SK-N-SH treated with all-trans-retinoic acid at 6 μM for 48 hours (cell line): ENCODE measurements at regions not wholly inside any gene's neighbourhood (a gene's known extent, or its start where the extent isn't known, plus 50 kb on each side); places are given as distances from the start of the nearest gene placed in this dataset.

Experiments
- ATAC-seq: fragments of 200-7000 bp; cut with Tn5 transposase; 3 replicates; pipeline ENCODE4 v1.9.1; 2020; ENCODE audit warnings: mild to moderate bottlenecking, moderate library complexity
- BACH2 ChIP-seq: fragments of 250-450 bp; sonication (Bioruptor Pico); IDR thresholded peaks from 2 replicates; pipeline ENCODE4 v1.9.0; 2021; ENCODE audit warnings: mild to moderate bottlenecking, borderline replicate concordance
- CSDC2 ChIP-seq: fragments of 250-450 bp; sonication (Bioruptor Pico); IDR thresholded peaks from 2 replicates; pipeline ENCODE4 v1.5.0; 2020; ENCODE audit warnings: mild to moderate bottlenecking, moderate library complexity
- ESRRG ChIP-seq: fragments of 250-450 bp; sonication (Bioruptor Pico); IDR thresholded peaks from 2 replicates; pipeline ENCODE4 v1.6.1; 2021; ENCODE audit warnings: mild to moderate bottlenecking
- GLIS3 ChIP-seq: fragments of 250-450 bp; sonication (Bioruptor Pico); IDR thresholded peaks from 2 replicates; pipeline ENCODE4 v1.5.0; 2020; ENCODE audit warnings: mild to moderate bottlenecking, moderate library complexity
- ISL1 ChIP-seq: fragments of 250-450 bp; sonication (Bioruptor Pico); IDR thresholded peaks from 2 replicates; pipeline ENCODE4 v2.1.2; 2022; ENCODE audit warnings: mild to moderate bottlenecking, moderate library complexity
- OSR1 ChIP-seq: fragments of 250-450 bp; sonication (Bioruptor Pico); IDR thresholded peaks from 2 replicates; pipeline ENCODE4 v1.8.0; 2022; ENCODE audit warnings: moderate library complexity, mild to moderate bottlenecking, inconsistent platforms
- PPARA ChIP-seq: fragments of 250-450 bp; sonication (Bioruptor Pico); IDR thresholded peaks from 2 replicates; pipeline ENCODE4 v1.5.0; 2020; ENCODE audit warnings: mild to moderate bottlenecking, borderline replicate concordance
- RARB ChIP-seq: fragments of 250-450 bp; sonication (Bioruptor Pico); IDR thresholded peaks from 2 replicates; pipeline ENCODE4 v1.8.0; 2021; ENCODE audit warnings: mild to moderate bottlenecking, moderate library complexity
- TCF4 ChIP-seq: fragments of 250-450 bp; sonication (Bioruptor Pico); IDR thresholded peaks from 2 replicates; pipeline ENCODE4 v1.8.0; 2021; ENCODE audit warnings: mild to moderate bottlenecking, moderate library complexity, borderline replicate concordance
- ZC3H10 ChIP-seq: fragments of 250-450 bp; sonication (Bioruptor Pico); IDR thresholded peaks from 2 replicates; pipeline ENCODE4 v1.5.1; 2021; ENCODE audit warnings: mild to moderate bottlenecking, moderate library complexity
- ZFP3 ChIP-seq: fragments of 250-450 bp; sonication (Bioruptor Pico); IDR thresholded peaks from 2 replicates; pipeline ENCODE4 v1.5.0; 2020; ENCODE audit warnings: mild to moderate bottlenecking, moderate library complexity
- ZFP30 ChIP-seq: fragments of 450-650 bp; formaldehyde crosslinking; IDR thresholded peaks from 2 replicates; pipeline ENCODE4 v1.5.0; 2022; ENCODE audit warnings: mild to moderate bottlenecking, moderate library complexity
- ZNF565 ChIP-seq: fragments of 450-650 bp; formaldehyde crosslinking; conservative IDR thresholded peaks from 2 replicates; pipeline ENCODE4 v1.5.0; 2020; ENCODE audit warnings: low read depth, mild to moderate bottlenecking, moderate library complexity
- ZNF8 ChIP-seq: fragments of 450-650 bp; formaldehyde crosslinking; IDR thresholded peaks from 2 replicates; pipeline ENCODE4 v1.5.0; 2020; ENCODE audit warnings: mild to moderate bottlenecking, moderate library complexity
- TF ChIP-seq, protein P1 (sequence below): fragments of 250-450 bp; sonication (Bioruptor Pico); IDR thresholded peaks from 2 replicates; pipeline ENCODE4 v1.5.1; 2020; ENCODE audit warnings: low read depth, mild to moderate bottlenecking, moderate library complexity
- TF ChIP-seq, protein P2 (sequence below): fragments of 250-450 bp; sonication (Bioruptor Pico); IDR thresholded peaks from 2 replicates; pipeline ENCODE4 v1.5.0; 2020; ENCODE audit warnings: mild to moderate bottlenecking, moderate library complexity
- TF ChIP-seq, protein P3 (sequence below): fragments of 250-450 bp; sonication (Bioruptor Pico); IDR thresholded peaks from 2 replicates; pipeline ENCODE4 v1.5.1; 2021; ENCODE audit warnings: mild to moderate bottlenecking, moderate library complexity

DNA sequence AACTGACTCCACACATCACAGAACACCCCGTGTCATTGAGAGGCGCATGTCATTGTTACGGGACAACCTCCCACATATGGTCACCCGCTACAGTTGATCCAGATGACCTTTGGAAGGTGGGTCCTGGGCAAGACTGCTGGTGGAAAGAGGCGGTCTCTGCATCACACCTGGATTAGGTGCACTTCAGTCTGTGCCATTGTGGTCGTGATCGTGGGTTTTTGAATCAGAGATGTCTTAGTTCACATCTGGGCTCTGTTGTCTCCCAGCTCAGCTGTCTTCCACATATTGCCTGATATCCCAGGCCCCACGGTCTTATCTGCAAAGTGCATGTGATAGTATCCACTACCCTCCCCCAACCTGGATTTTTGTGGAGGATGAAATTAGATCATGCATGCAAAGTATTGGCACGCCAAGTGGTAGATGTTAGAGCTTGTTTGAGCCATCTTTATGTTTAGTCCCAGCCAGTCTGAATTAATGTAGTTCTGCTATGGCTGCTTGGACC, 208.7 kb upstream of the FOXN3 start:
- TF ChIP-seq OSR1 (CRISPR knock-in tag) (no peak), ZC3H10 (no peak)
- no peak for ATAC-seq

GRCh38 chr14:89625244-89625713, 208.2 kb upstream of the FOXN3 start:
- no peak for ATAC-seq
- TF ChIP-seq, protein P1, sequence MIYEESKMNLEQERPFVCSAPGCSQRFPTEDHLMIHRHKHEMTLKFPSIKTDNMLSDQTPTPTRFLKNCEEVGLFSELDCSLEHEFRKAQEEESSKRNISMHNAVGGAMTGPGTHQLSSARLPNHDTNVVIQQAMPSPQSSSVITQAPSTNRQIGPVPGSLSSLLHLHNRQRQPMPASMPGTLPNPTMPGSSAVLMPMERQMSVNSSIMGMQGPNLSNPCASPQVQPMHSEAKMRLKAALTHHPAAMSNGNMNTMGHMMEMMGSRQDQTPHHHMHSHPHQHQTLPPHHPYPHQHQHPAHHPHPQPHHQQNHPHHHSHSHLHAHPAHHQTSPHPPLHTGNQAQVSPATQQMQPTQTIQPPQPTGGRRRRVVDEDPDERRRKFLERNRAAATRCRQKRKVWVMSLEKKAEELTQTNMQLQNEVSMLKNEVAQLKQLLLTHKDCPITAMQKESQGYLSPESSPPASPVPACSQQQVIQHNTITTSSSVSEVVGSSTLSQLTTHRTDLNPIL (CRISPR knock-in tag), result no peak
- TF ChIP-seq GLIS3 (no peak), TCF4 (no peak), ZNF565 (CRISPR knock-in tag) (no peak), ISL1 (CRISPR knock-in tag) (no peak), ZFP30 (no peak), BACH2 (CRISPR knock-in tag) (no peak), ZNF8 (CRISPR knock-in tag) (no peak), ZC3H10 (no peak), RARB (CRISPR knock-in tag) (no peak), PPARA (no peak)
- TF ChIP-seq, protein P2, sequence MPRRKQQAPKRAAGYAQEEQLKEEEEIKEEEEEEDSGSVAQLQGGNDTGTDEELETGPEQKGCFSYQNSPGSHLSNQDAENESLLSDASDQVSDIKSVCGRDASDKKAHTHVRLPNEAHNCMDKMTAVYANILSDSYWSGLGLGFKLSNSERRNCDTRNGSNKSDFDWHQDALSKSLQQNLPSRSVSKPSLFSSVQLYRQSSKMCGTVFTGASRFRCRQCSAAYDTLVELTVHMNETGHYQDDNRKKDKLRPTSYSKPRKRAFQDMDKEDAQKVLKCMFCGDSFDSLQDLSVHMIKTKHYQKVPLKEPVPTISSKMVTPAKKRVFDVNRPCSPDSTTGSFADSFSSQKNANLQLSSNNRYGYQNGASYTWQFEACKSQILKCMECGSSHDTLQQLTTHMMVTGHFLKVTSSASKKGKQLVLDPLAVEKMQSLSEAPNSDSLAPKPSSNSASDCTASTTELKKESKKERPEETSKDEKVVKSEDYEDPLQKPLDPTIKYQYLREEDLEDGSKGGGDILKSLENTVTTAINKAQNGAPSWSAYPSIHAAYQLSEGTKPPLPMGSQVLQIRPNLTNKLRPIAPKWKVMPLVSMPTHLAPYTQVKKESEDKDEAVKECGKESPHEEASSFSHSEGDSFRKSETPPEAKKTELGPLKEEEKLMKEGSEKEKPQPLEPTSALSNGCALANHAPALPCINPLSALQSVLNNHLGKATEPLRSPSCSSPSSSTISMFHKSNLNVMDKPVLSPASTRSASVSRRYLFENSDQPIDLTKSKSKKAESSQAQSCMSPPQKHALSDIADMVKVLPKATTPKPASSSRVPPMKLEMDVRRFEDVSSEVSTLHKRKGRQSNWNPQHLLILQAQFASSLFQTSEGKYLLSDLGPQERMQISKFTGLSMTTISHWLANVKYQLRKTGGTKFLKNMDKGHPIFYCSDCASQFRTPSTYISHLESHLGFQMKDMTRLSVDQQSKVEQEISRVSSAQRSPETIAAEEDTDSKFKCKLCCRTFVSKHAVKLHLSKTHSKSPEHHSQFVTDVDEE (CRISPR knock-in tag), result no peak
- TF ChIP-seq, protein P3, sequence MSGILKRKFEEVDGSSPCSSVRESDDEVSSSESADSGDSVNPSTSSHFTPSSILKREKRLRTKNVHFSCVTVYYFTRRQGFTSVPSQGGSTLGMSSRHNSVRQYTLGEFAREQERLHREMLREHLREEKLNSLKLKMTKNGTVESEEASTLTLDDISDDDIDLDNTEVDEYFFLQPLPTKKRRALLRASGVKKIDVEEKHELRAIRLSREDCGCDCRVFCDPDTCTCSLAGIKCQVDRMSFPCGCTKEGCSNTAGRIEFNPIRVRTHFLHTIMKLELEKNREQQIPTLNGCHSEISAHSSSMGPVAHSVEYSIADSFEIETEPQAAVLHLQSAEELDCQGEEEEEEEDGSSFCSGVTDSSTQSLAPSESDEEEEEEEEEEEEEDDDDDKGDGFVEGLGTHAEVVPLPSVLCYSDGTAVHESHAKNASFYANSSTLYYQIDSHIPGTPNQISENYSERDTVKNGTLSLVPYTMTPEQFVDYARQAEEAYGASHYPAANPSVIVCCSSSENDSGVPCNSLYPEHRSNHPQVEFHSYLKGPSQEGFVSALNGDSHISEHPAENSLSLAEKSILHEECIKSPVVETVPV (CRISPR knock-in tag), result no peak

DNA sequence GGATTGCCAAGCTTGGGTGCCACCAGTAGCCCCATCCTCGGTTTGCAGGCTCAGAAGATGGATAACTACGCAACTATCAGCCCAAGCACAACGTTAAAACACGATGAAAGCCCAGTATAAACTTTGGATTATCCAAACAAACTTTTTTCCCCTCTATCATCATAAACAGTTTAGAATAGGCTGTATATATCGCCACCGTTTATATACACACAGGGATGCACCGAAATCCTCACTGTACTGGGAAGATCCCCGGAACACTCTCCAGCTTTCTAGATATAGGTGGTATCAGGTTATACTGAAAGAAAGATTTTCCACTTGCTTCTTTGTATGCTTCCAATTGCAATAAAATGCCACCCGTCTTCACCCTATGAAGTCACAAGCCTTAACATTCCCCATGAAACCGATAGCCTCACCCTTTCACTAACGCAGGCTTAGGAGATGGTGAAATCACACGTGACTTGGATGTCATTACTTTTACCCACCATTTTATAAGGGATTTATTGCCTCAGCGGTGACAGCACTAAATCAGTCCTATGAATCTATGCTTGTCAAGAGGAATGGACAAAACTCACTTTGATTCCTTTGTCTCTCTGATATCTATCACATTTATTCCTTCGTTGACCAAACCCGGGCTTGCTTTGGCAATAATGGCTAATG, 207.6 kb upstream of the FOXN3 start:
- TF ChIP-seq ESRRG (no peak), TCF4 (no peak), BACH2 (CRISPR knock-in tag) (no peak), CSDC2 (CRISPR knock-in tag) (no peak), GLIS3 (no peak)
- TF ChIP-seq, protein P2 (CRISPR knock-in tag), result no peak
- TF ChIP-seq, protein P1 (CRISPR knock-in tag), result no peak
- no peak for ATAC-seq

GRCh38 chr14:89621791-89622638, 205.0 kb upstream of the FOXN3 start:
- no peak for TF ChIP-seq ZC3H10
- TF ChIP-seq ZFP3 (CRISPR knock-in tag), result no peak
- no peak for TF ChIP-seq ISL1 (CRISPR knock-in tag)
- ATAC-seq, result no peak
